HG03342 (cell line): ENCODE measurements at regions not wholly inside any gene's neighbourhood (a gene's known extent, or its start where the extent isn't known, plus 50 kb on each side); places are given as distances from the start of the nearest gene placed in this dataset.
A peak's percentile ranks its signal among the peaks of the same experiment; 100 is the strongest.

Experiments
- ATAC-seq: cut with Tn5 transposase; IDR thresholded peaks from one replicate; pipeline ENCODE4 v1.9.1; 2021; ENCODE audit warnings: mild to moderate bottlenecking, moderate library complexity; ENCODE audit not compliant: unreplicated experiment

- ATAC-seq: peak; percentile 73
Observed at GRCh38 chr22:48098243-48098920, 1335.9 kb downstream of the TBC1D22A start.

- peak; percentile 20 for ATAC-seq
Observed at GRCh38 chr22:48097723-48098122, 1335.3 kb downstream of the TBC1D22A start.

- ATAC-seq: no peak
Observed at GRCh38 chr22:48096851-48097665, 1334.6 kb downstream of the TBC1D22A start.

- no peak for ATAC-seq
Observed at GRCh38 chr22:48096411-48096810, 1334.0 kb downstream of the TBC1D22A start.

- no peak for ATAC-seq
Observed at GRCh38 chr22:48093981-48094380, 1331.5 kb downstream of the TBC1D22A start.

GRCh38 chr22:48092866-48093265 lies 1330.4 kb downstream of the TBC1D22A start:
- ATAC-seq: no peak

- ATAC-seq: no peak
Observed at GRCh38 chr22:48091656-48092223, 1329.3 kb downstream of the TBC1D22A start.

GRCh38 chr22:48091060-48091650 lies 1328.7 kb downstream of the TBC1D22A start:
- ATAC-seq: no peak

- ATAC-seq: no peak
Observed at GRCh38 chr22:48090332-48090672, 1327.9 kb downstream of the TBC1D22A start.

GRCh38 chr22:48089601-48090331 lies 1327.3 kb downstream of the TBC1D22A start:
- no peak for ATAC-seq

- no peak for ATAC-seq
Observed at GRCh38 chr22:48088926-48089536, 1326.6 kb downstream of the TBC1D22A start.

GRCh38 chr22:48088251-48088650 lies 1325.8 kb downstream of the TBC1D22A start:
- ATAC-seq: no peak

- no peak for ATAC-seq
Observed at GRCh38 chr22:48085901-48086645, 1323.6 kb downstream of the TBC1D22A start.

- ATAC-seq: no peak
Observed at GRCh38 chr22:48084729-48085050, 1322.2 kb downstream of the TBC1D22A start.

GRCh38 chr22:48084041-48084728 lies 1321.7 kb downstream of the TBC1D22A start:
- ATAC-seq: no peak

GRCh38 chr22:48083502-48083901 lies 1321.1 kb downstream of the TBC1D22A start:
- ATAC-seq: no peak

- no peak for ATAC-seq
Observed at GRCh38 chr22:48082284-48082683, 1319.8 kb downstream of the TBC1D22A start.

- ATAC-seq: no peak
Observed at GRCh38 chr22:48081281-48081680, 1318.8 kb downstream of the TBC1D22A start.
